Stimulated activated effector memory CD8-positive, alpha-beta T cell treated with anti-CD3 and anti-CD28 coated beads, Interleukin-12 subunit alpha, Interleukin-12 subunit beta, amount 100 ng/mL, for 72 hours (primary cell): ENCODE measurements at regions not wholly inside any gene's neighbourhood (a gene's known extent, or its start where the extent isn't known, plus 50 kb on each side); places are given as distances from the start of the nearest gene placed in this dataset.
A peak's percentile ranks its signal among the peaks of the same experiment; 100 is the strongest.
"Not testable (repeated sequence)": the region's sequence is repeated elsewhere in the genome, so short reads cannot be mapped to it uniquely, and the experiment has no call there.

Source experiments
- ATAC-seq: fragments of 150-1000 bp; cut with Tn5 transposase; 2 replicates; pipeline ENCODE4 v1.10.0; 2021
- DNase-seq, 2 donors: peaks; one replicate each; pipeline ENCODE4 v3.0.0; 2021 to 2022; ENCODE audit warnings: low spot score in 2 of 2
- H3K27ac Mint-ChIP-seq: one replicate; pipeline ENCODE4 v1.8.0; 2022; ENCODE audit warnings: mild to moderate bottlenecking, mixed read lengths
- H3K36me3 Mint-ChIP-seq: one replicate; pipeline ENCODE4 v1.8.0; 2022; ENCODE audit warnings: mild to moderate bottlenecking, mixed read lengths
- H3K4me1 Mint-ChIP-seq: one replicate; pipeline ENCODE4 v1.8.0; 2022; ENCODE audit warnings: mixed read lengths
- H3K4me3 Mint-ChIP-seq: one replicate; pipeline ENCODE4 v1.8.0; 2022; ENCODE audit warnings: mild to moderate bottlenecking, mixed read lengths
- H3K9me3 Mint-ChIP-seq: one replicate; pipeline ENCODE4 v1.8.0; 2022; ENCODE audit warnings: mixed read lengths

DNA sequence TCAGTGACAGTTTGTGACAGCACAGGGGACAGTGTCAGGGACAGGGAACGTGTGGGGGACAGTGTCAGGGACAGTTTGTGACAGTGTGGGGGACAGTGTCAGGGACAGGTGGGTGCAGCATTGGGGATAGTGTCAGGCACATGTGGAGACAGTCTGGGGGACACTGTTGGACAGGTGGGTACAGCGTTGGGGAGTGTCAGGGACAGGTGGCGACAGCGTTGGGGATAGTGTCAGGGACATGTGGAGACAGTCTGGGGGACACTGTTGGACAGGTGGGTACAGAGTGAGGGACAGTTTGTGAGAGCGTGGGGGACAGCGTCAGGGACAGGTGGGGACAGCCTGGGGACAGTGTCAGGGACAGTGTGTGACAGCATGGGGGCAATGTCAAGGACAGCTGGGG is 140.0 kb downstream of the TMEM121 start:
- no peak for DNase-seq
- Mint-ChIP-seq H3K27ac (no peak overlapping the region), H3K4me3 (no peak overlapping the region), H3K36me3 (no peaks in the 10 kb centered on the region), H3K4me1 (no peaks in the 10 kb centered on the region), H3K9me3 (no peaks in the 10 kb centered on the region)
- ATAC-seq = peak; percentile 42

DNA sequence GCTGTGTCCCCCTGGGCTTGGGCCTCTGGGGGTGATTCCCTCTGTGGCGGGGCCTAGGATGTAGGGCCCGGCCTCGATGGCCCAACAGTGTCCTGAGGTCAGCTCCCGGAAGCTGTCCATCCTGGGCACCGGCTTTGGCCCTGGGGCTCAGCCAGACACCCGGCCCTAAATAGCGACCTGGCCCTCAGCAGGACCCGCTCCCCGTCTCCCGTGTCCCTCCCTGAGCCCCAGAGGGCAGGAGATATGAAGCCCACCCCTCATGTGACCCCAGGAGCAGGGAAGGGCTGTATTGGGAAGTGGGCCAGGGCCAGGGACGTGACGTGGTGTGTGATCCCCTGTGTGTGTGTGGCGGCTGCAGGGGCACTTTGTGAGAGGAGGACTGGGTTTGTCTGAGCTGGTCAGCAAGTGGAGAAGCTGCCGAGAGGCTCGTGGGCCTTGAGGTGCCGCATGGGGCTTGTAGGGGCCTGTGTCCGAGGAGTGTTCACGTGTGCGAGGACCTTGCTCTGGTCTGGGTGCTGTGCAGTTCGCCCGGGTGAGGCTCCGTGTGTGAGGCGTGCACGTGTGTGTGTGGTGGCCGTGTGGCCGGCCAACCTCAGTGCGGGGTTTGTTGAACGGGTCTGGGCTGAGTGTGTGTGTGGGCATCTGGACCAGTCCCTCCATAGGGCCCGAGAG is 140.7 kb downstream of the TMEM121 start:
- not testable (repeated sequence) for H3K27ac Mint-ChIP-seq

DNA sequence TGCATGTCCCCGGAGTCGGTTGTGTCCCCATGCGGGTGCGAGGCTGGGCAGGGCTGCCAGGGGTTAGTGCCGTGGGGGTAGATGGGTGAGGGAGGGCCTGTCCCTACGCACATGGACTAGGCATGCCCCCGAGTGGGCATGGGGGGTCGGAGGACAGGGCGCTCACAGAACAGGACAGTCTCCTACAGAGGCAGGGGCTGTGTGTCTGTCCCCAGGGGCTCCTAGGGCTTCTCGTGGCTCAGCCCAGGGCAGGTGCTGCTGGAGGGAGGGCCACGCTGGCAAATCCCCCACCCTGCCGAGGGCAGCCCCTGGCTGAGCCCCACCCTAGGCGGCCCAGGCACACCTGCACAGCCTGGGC is 141.3 kb downstream of the TMEM121 start:
- not testable (repeated sequence) for H3K9me3 Mint-ChIP-seq, H3K4me3 Mint-ChIP-seq, DNase-seq, H3K36me3 Mint-ChIP-seq, H3K4me1 Mint-ChIP-seq, H3K27ac Mint-ChIP-seq, ATAC-seq

More for the DNA sequence above, 140.7 kb downstream of the TMEM121 start:
- ATAC-seq, H3K9me3 Mint-ChIP-seq, H3K4me3 Mint-ChIP-seq, DNase-seq, H3K36me3 Mint-ChIP-seq, H3K4me1 Mint-ChIP-seq: not testable (repeated sequence)

DNA sequence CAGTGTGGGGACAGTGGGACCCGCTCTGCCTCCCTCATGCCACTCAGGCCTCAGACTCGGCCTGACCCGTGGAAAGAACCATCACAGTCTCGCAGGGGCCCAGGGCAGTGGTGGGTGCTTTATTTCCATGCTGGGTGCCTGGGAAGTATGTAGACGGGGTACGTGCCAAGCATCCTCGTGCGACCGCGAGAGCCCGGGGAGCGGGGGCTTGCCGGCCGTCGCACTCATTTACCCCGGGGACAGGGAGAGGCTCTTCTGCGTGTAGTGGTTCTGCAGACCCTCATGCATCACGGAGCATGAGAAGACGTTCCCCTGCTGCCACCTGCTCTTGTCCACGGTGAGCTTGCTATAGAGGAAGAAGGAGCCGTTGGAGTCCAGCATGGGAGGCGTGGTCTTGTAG is 141.6 kb downstream of the TMEM121 start:
- not testable (repeated sequence) for H3K27ac Mint-ChIP-seq, H3K36me3 Mint-ChIP-seq, H3K4me3 Mint-ChIP-seq, H3K4me1 Mint-ChIP-seq, H3K9me3 Mint-ChIP-seq, DNase-seq, ATAC-seq

DNA sequence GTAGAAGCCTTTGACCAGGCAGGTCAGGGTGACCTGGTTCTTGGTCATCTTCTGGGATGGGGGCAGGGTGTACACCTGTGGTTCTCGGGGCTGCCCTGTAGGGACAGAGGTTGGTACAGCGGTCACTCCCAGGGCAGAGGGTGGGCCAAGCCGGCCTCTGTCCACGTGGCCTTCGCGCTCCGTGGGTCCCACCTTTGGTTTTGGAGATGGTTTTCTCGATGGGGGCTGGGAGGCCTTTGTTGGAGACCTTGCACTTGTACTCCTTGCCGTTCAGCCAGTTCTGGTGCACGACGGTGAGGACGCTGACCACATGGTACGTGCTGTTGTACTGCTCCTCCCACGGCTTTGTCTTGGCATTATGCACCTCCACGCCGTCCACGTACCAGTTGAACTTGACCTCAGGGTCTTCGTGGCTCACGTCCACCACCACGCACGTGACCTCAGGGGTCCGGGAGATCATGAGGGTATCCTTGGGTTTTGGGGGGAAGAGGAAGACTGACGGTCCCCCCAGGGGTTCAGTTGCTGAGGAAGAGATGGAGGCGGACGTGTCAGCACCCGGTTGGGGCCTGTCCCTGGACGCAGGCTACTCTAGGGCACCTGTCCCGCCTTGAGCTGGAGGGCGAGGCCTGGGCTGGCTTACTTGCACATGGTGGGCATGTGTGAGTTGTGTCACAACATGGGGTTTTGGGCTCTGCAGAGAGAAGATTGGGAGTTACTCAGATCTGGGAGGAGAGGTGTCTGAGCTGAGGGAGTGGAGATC is 142.3 kb downstream of the TMEM121 start:
- not testable (repeated sequence) for H3K9me3 Mint-ChIP-seq, DNase-seq, H3K4me1 Mint-ChIP-seq, ATAC-seq, H3K36me3 Mint-ChIP-seq, H3K4me3 Mint-ChIP-seq, H3K27ac Mint-ChIP-seq

DNA sequence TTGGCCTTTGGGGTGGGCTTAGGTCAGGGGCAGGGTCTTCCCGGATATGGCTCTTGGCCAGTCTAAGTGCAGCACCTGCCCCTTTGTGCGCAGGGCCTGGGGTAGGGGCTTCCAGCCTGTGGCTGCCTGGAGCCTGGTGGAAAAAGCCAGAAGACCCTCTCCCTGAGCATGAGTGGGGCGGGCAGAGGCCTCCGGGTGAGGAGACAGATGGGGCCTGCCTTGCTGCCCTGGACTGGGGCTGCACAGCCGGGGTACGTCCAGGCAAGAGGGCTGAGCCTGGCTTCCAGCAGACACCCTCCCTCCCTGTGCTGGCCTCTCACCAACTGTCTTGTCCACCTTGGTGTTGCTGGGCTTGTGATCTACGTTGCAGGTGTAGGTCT is 142.8 kb downstream of the TMEM121 start:
- not testable (repeated sequence) for H3K4me1 Mint-ChIP-seq, H3K4me3 Mint-ChIP-seq, ATAC-seq, H3K36me3 Mint-ChIP-seq, H3K27ac Mint-ChIP-seq, H3K9me3 Mint-ChIP-seq, DNase-seq

DNA sequence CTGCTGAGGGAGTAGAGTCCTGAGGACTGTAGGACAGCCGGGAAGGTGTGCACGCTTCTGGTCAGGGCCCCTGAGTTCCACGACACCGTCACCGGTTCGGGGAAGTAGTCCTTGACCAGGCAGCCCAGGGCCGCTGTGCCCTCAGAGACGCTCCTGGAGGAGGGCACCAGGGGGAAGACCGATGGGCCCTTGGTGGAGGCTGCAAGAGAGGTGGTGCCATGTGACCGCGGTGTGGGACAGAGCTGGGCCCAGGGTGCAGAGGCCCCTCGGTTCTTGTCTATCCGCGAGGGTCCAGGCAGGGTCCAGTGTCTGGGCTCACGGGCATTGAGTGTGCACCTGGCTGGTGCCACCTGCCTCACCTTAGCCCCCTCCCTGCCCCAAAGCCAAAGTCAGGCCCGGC is 143.3 kb downstream of the TMEM121 start:
- DNase-seq, H3K4me3 Mint-ChIP-seq, H3K4me1 Mint-ChIP-seq, H3K9me3 Mint-ChIP-seq, H3K27ac Mint-ChIP-seq, H3K36me3 Mint-ChIP-seq, ATAC-seq: not testable (repeated sequence)

DNA sequence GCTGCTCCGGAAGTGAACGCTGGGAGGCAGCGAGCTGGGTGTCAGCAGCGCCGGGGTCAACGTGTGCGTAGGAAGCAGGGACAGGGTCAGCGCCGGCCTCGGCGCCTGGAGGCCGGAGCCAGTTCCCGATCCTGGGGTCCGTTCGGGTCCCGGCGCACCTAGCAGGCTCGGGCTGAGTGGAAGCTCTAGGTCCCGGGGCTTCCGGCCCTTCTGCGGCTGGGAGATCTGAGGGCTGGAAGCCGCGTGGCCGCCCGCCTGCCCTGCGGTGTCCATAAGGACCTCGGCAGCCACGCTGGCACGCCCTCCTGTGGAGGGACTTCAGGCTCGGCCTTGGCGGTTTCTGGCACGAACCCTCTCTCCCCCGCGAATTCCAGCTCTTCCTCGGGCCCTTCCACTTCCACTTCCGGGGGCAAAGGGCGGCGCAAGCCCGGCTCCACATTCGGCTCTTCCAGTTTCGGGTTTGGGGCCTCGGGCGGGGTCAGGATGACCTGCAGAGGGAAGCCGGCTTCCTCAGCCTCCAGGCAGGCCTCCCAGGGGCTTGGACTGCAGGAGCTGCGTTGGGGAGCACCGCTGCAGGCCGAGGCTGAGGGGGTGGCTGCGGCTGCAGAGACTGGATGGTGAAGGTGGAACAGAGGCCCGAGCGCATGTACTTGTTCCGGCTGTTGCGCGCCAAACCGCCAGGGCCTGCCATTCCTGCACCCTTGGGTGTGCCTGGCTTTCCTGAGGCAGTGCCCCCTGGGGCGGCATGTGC is 146.2 kb downstream of the TMEM121 start:
- DNase-seq, H3K9me3 Mint-ChIP-seq, H3K36me3 Mint-ChIP-seq, H3K4me1 Mint-ChIP-seq, H3K27ac Mint-ChIP-seq, ATAC-seq, H3K4me3 Mint-ChIP-seq: not testable (repeated sequence)

DNA sequence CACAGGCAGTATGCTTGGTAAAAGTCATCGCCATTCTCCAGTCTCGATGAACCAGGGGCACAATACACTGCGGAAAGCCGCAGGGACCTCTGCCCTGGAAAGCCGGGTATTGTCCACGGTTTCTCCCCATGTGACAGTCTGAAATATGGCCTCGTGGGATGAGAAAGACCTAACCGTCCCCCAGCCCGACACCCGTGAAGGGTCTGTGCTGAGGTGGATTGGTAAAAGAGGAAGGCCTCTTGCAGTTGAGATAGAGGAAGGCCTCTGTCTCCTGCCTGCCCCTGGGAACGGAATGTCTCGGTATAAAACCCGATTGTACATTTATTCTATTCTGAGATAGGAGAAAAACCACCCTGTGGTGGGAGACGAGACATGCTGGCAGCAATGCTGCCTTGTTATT is 149.1 kb downstream of the TMEM121 start:
- DNase-seq, H3K9me3 Mint-ChIP-seq, H3K27ac Mint-ChIP-seq, H3K4me3 Mint-ChIP-seq, H3K4me1 Mint-ChIP-seq, ATAC-seq, H3K36me3 Mint-ChIP-seq: not testable (repeated sequence)

DNA sequence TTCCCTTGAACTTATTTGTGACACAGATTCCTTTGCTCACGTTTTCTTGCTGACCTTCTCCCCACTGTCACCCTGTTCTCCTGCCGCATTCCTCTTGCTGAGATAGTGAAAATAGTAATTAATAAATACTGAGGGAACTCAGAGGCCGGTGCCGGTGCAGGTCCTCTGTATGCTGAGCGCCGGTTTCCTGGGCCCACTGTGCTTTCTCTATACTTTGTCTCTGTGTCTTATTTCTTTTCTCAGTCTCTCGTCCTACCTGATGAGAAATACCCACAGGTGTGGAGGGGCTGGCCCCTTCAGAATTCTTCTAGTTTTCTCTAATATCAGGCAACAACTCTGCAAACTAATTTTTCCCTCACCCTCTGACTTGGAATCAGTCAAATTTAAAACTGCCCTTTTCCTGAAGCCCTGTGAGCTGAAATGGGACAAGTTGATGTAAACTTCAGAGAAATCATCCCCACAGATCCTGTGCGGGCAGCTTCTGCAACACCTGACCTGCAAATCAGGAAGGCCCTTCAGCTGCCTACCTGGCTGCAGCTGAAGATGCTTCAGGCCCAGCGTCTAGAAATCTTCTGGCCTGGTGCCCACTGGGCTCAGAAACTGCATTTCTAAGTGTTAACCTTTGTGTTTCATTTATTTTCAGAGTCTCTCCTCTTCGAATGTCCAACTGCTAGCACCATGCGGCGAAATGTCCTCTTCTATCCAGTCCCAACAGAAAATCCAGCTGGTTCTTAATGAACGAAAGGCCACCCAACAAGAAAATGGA is 149.7 kb downstream of the TMEM121 start:
- not testable (repeated sequence) for H3K4me3 Mint-ChIP-seq, H3K36me3 Mint-ChIP-seq, H3K27ac Mint-ChIP-seq, DNase-seq, H3K9me3 Mint-ChIP-seq, ATAC-seq, H3K4me1 Mint-ChIP-seq

DNA sequence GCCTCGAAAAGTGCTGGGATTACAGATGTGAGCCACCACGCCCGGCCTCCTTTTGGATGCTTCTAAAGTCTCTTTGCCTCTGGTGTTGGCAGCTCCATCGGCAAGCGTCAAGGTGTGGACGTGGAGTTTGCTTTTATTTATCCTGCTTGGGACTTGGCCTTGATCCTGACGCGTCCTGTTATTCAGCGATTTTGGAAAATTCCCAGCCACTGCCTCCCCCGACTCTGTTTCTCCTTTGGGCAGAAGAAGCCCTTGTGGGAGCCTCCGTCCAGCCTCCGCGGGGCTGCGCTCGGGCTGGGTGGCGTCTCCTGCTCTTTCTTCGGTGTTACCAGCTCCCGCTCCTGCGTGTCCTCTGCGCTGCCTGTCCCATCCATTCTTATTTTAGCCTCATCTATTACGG is 151.7 kb downstream of the TMEM121 start:
- H3K4me1 Mint-ChIP-seq, H3K9me3 Mint-ChIP-seq, ATAC-seq, H3K36me3 Mint-ChIP-seq, H3K27ac Mint-ChIP-seq, DNase-seq, H3K4me3 Mint-ChIP-seq: not testable (repeated sequence)

DNA sequence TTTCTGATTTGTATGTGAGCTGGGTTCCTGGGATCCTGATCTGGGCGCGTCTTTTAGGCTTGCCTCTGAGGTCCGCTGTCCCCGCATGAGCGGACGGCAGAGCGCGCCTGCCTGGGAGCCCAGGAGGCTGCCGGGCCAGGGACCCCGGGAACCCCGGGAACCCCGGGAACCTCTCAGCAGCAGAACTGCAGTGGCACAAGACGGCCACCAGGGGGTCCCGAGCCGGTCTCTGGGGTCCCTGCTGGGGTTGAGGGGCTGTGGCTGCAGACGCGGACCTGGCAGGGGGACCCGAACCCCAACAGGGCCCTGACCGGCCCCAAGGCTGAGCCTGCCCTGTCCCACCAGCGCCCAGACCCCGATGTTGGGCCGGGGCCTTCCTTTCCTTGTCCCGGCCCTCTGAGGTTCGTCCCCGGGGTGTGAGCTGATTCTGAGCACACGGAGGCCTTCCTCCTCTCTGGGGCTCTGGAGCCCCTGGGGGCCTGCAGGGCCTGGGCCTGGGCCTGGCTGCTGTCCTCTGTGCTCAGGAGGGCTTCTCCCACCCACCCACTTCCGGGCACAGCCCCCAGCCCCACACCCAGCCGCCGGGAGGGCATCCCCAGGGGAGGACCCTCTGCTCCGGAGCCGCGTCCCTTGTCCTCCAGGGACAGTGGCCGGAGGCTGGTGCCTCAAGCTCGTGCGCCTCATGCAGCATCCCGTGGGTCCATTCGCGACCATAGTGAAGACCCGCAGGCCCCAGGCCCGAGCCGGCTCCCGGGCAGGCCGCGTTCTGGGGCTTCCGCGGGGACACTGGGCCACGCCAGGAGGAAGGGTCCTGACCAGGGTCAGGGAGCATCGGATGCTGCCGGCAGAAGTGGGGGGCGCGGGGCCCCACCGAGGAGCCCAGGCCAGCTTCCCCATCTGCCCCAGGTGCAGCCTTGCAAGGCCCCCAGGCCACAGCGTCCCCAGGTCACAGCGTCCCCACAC is 152.9 kb downstream of the TMEM121 start:
- not testable (repeated sequence) for H3K4me3 Mint-ChIP-seq, H3K36me3 Mint-ChIP-seq, ATAC-seq, H3K27ac Mint-ChIP-seq, DNase-seq, H3K4me1 Mint-ChIP-seq, H3K9me3 Mint-ChIP-seq

DNA sequence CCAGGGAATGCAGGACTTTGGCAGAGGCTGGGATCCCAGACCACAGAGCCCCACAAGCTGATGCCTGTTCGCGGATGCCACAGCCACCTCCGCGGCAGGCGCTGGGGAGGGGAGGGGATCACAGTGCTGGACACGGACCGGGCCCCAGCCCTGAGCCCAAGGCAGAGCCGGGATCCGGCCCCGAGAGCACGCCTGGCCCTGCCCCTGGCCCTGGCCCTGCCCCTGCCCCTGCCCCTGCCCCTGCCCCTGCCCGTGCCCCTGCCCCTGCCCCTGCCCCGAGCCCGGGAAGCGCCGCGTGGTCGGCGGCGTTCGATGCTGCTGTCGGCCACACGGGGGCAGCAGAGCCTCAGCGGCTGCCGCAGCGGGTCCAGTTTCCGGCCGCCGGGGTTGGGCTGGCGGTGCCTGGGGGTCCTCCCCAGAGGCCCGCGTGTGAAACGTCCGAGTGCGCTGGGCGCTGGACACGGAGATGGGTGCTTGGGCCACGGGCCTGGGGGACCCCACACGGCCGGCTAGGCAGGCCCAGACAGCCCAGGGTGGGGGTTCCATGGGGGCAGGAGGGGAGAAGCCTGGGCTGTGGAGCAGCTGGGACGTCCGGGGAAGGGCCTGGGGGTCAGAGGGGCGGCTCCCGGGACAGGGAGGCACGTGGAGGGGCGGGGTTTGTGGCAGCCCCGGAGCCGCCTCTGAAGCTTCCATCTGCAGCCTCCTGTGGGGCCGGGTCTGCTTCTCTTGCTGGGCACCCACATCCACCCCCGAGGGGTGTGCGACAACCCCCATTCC is 153.8 kb downstream of the TMEM121 start:
- not testable (repeated sequence) for DNase-seq, H3K36me3 Mint-ChIP-seq, H3K27ac Mint-ChIP-seq, H3K9me3 Mint-ChIP-seq, H3K4me3 Mint-ChIP-seq
- H3K4me1 Mint-ChIP-seq = peaks cover 13% of the 10 kb centered on the region
- peak; percentile 69 for ATAC-seq

DNA sequence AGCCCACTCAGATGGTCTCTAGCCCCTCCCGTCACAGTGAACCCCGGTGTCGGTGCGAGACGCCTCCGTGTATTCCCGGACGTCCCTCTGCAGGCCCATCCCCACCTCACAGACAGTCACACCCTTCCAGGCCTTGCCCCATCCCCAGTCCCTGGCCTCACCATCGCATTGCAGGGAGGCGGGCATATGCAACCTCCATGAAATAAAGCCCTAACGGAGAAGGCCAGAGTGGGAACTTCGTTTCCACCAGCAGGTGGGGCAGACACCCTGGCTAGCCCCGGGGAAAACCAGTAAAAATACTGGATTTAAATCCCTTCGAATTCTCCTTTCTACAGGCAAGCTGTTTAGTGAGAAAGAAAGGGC is 154.3 kb downstream of the TMEM121 start:
- not testable (repeated sequence) for DNase-seq, H3K9me3 Mint-ChIP-seq, H3K27ac Mint-ChIP-seq, H3K36me3 Mint-ChIP-seq, H3K4me3 Mint-ChIP-seq
- ATAC-seq = peak; percentile 3
- peaks cover 13% of the 10 kb centered on the region for H3K4me1 Mint-ChIP-seq
